Breast epithelium (tissue), 4 donors: ENCODE measurements at regions not wholly inside any gene's neighbourhood (a gene's known extent, or its start where the extent isn't known, plus 50 kb on each side); places are given as distances from the start of the nearest gene placed in this dataset.

Source experiments
- DNase-seq, 2 donors: peaks; one replicate each; pipeline ENCODE4 v3.0.0-alpha.2; 2019; ENCODE audit warnings: low spot score in 2 of 2
- H3K27ac ChIP-seq, 2 donors: fragments of 200-600 bp; sonication (generic) in 1 of 2; one replicate each; pipeline ENCODE4 v1.5.1; 2016 to 2019; ENCODE audit warnings: mild to moderate bottlenecking in 1 of 2
- H3K27me3 ChIP-seq, 2 donors: fragments of 200-600 bp; sonication (generic) in 1 of 2; one replicate each; pipeline versions ENCODE4 v1.5.1 to v1.6.0; 2017 to 2019; ENCODE audit warnings: control low read depth in 1 of 2, mild to moderate bottlenecking in 1 of 2
- H3K36me3 ChIP-seq: fragments of 200-600 bp; one replicate; pipeline ENCODE4 v1.5.1; 2019
- H3K4me1 ChIP-seq, 2 donors: fragments of 200-600 bp; sonication (generic); one replicate each; pipeline ENCODE4 v1.5.1; 2016 to 2019; ENCODE audit warnings: control low read depth in 1 of 2
- H3K4me3 ChIP-seq, 3 donors: fragments of 200-600 bp; sonication (generic); 1 replicate in 2 of 3; 2 replicates in 1 of 3; pipeline ENCODE4 v1.5.1; 2016 to 2019; ENCODE audit warnings: mild to moderate bottlenecking in 3 of 3, moderate library complexity in 2 of 3
- H3K9me3 ChIP-seq, 2 donors: fragments of 200-600 bp; sonication (generic) in 1 of 2; one replicate each; pipeline ENCODE4 v1.5.1; 2016 to 2019; ENCODE audit warnings: control low read depth in 1 of 2
- CTCF ChIP-seq, 3 donors: fragments of 450-650 bp; IDR thresholded peaks; one replicate each; pipeline ENCODE4 v1.5.1; 2016 to 2017; ENCODE audit warnings: antibody characterized with exemption in 3 of 3, mild to moderate bottlenecking in 3 of 3, moderate library complexity in 3 of 3
- POLR2A ChIP-seq: fragments of 450-650 bp; IDR thresholded peaks from one replicate; pipeline ENCODE4 v1.6.1; 2016; ENCODE audit warnings: antibody characterized with exemption, mild to moderate bottlenecking, moderate library complexity
- POLR2AphosphoS5 ChIP-seq, 3 donors: sonication (generic); formaldehyde crosslinking; IDR thresholded peaks; one replicate each; pipeline ENCODE4 v1.6.1; 2017; ENCODE audit warnings: antibody characterized with exemption in 3 of 3
- intact Hi-C: fragments of 100-400 bp; cut with DNase I; formaldehyde crosslinking; loops from one replicate; pipeline ENCODE4 v1.15.1; 2023; ENCODE audit warnings: low total_unique reads

DNA sequence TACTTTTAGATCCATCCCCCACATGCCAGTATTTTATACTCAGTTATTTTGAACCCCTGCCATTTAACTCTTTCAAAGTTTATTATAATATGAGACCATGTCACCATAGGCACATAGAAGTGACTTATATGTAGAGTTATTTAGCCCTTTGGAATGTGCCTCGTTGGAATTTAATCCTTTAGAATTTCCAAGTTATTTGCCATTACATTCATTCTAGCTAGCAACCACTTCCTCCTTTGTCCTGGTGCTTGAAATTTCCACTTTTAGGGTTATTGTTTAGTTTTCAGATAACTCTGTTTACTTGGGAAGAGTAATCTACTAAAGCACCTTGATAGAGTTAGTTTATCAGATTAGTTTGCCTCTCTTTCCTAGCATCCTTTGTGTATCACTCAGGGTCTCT lies 82.8 kb upstream of the TLE1 start:
- Histone ChIP-seq H3K4me1 (no peaks in the 10 kb centered on the region), H3K4me3 (no peak overlapping the region), H3K9me3 (no peaks in the 10 kb centered on the region), H3K27ac (no peak overlapping the region), H3K36me3 (no peaks in the 10 kb centered on the region), H3K27me3 (no peaks in the 10 kb centered on the region)
- intact Hi-C loops, result no loop called here
- TF ChIP-seq POLR2A, result no peak
- TF ChIP-seq CTCF (IDR thresholded peaks at IDR 0.05), result no peak
- no peak for TF ChIP-seq POLR2AphosphoS5 (IDR thresholded peaks at IDR 0.05)
- DNase-seq, result no peak

DNA sequence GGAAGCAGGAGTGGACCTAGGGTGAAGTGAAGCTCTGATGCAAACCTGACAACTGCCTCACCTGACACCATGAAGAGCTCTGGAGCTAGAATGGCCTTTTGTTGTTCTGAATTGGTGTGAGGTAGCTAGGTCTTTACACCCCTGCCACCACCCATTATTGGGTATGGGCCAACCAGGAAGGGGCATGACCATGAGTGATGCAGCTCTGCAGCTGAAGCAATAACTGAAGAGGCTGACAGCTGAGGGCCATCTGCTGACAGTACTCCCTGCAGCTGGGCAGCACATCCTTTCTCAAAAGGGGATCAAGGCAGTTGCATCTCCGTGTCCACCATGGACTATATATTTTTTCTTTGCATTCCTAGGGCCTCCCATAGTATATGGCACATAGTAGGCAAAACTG lies 87.0 kb upstream of the TLE1 start:
- H3K36me3 ChIP-seq, result no peaks in the 10 kb centered on the region
- no peak for DNase-seq
- no peaks in the 10 kb centered on the region for H3K27me3 ChIP-seq
- no peak overlapping the region for H3K27ac ChIP-seq
- H3K9me3 ChIP-seq, result no peaks in the 10 kb centered on the region
- H3K4me1 ChIP-seq, result no peaks in the 10 kb centered on the region
- TF ChIP-seq CTCF (IDR thresholded peaks at IDR 0.05) (no peak), POLR2A (no peak), POLR2AphosphoS5 (IDR thresholded peaks at IDR 0.05) (no peak)
- H3K4me3 ChIP-seq, result no peak overlapping the region
- intact Hi-C loops, result no loop called here

DNA sequence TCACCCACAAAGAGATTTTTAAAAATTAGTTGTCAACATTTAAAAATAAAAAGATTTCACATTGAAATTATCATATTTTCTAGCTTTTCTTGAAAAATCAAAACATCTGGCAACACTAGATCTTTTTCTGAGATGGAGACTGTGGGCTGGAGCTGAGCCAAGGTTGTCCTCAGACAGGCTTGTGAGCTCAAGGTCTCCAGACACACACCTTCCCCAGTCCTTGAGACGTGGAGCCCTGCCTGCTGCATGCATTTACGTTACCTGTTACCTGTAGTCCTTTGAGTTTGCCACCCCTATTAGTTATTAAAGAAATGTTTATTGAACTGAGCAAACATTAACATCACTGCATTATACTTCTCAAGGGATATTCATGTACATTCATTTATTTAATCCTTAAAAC lies 87.5 kb upstream of the TLE1 start:
- TF ChIP-seq POLR2AphosphoS5 (IDR thresholded peaks at IDR 0.05) (no peak), POLR2A (no peak), CTCF (IDR thresholded peaks at IDR 0.05) (no peak)
- H3K9me3 ChIP-seq, result no peaks in the 10 kb centered on the region
- no peak for DNase-seq

GRCh38 chr9:81777482-81777881 lies 88.1 kb upstream of the TLE1 start:
- no peak for DNase-seq
- no peaks in the 10 kb centered on the region for H3K36me3 ChIP-seq
- no peak overlapping the region for H3K4me3 ChIP-seq
- no peak for TF ChIP-seq POLR2AphosphoS5 (IDR thresholded peaks at IDR 0.05)
- no peak for TF ChIP-seq POLR2A
- no peak for TF ChIP-seq CTCF (IDR thresholded peaks at IDR 0.05)
- no peaks in the 10 kb centered on the region for H3K4me1 ChIP-seq
- intact Hi-C loops, result no loop called here
- no peak overlapping the region for H3K27ac ChIP-seq
- no peaks in the 10 kb centered on the region for H3K9me3 ChIP-seq
- no peaks in the 10 kb centered on the region for H3K27me3 ChIP-seq

More for the DNA sequence above, 87.5 kb upstream of the TLE1 start:
- Histone ChIP-seq H3K4me1 (no peaks in the 10 kb centered on the region), H3K36me3 (no peaks in the 10 kb centered on the region), H3K27ac (no peak overlapping the region), H3K27me3 (no peaks in the 10 kb centered on the region), H3K4me3 (no peak overlapping the region)
- intact Hi-C loops, result no loop called here

DNA sequence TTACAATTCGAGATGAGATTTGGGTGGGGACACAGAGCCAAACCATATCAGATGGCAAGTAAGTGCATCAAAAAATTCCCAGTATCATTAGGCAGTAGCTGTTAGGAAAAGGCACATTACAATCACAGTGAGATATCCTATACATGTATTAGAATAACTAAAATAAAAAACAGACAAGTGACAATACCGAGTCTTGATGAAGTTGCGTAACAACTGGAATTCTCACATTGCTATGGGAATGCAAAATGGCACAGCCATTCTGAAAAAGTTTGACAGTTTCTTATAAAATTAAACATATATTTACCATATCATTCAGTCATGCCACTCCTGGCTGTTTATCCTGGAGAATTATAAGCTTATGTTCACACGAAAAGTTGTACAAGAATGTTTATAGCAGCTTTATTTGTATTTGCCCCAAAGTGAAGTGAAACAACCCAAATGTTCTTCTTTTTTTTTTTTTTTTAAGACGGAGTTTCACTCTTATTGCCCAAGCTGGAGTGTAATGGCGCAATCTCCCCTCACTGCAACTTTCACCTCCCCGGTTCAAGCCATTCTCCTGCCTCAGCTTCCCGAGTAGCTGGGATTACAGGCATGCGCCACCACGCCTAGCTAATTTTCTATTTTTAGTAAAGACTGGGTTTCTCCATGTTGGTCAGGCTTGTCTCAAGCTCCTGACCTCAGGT lies 93.1 kb upstream of the TLE1 start:
- intact Hi-C loops, result no loop called here
- Histone ChIP-seq H3K27ac (no peak overlapping the region), H3K4me3 (no peak overlapping the region)

More for the DNA sequence above, 93.1 kb upstream of the TLE1 start:
- no peak for TF ChIP-seq CTCF (IDR thresholded peaks at IDR 0.05)
- no peak for TF ChIP-seq POLR2AphosphoS5 (IDR thresholded peaks at IDR 0.05)
- no peak for TF ChIP-seq POLR2A
- no peak for DNase-seq
- H3K36me3 ChIP-seq, result no peaks in the 10 kb centered on the region
- no peaks in the 10 kb centered on the region for H3K4me1 ChIP-seq
- H3K27me3 ChIP-seq, result no peaks in the 10 kb centered on the region
- no peaks in the 10 kb centered on the region for H3K9me3 ChIP-seq
